ENCODE measurements at regions not wholly inside any gene's neighbourhood (a gene's known extent, or its start where the extent isn't known, plus 50 kb on each side); places are given as distances from the start of the nearest gene placed in this dataset.

DNA sequence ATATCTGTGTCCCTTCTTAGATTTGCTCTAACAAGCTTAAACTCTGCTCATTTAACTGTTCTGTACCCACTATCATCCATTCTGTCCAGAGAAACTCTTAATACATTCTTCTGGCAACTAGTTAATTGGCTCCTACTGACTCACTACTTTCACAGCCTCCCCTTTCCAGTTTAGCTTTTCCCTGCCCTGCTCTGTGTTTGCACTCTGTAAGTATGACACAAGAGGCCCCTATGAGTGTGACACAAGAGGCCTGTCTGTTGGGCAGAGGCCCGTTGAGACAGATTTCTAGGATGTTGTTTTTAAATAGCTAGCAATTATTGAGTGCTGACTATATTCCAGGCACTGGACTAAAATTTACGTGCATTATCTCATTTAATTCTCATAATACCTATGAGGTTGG lies 246.0 kb upstream of the DAAM1 start:
- FAIRE-seq (no peak), DNase-seq (ENCODE audit: low read depth, low spot score) (no peak)
- TF ChIP-seq, protein P1, sequence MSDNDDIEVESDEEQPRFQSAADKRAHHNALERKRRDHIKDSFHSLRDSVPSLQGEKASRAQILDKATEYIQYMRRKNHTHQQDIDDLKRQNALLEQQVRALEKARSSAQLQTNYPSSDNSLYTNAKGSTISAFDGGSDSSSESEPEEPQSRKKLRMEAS (IDR thresholded peaks at IDR 0.05; ENCODE audit: insufficient read depth, insufficient read length) = no peak
- no peak for TF ChIP-seq GATA2 (IDR thresholded peaks at IDR 0.05; ENCODE audit: insufficient read depth, insufficient read length, low read depth, low read length)
- TF ChIP-seq, protein P2, sequence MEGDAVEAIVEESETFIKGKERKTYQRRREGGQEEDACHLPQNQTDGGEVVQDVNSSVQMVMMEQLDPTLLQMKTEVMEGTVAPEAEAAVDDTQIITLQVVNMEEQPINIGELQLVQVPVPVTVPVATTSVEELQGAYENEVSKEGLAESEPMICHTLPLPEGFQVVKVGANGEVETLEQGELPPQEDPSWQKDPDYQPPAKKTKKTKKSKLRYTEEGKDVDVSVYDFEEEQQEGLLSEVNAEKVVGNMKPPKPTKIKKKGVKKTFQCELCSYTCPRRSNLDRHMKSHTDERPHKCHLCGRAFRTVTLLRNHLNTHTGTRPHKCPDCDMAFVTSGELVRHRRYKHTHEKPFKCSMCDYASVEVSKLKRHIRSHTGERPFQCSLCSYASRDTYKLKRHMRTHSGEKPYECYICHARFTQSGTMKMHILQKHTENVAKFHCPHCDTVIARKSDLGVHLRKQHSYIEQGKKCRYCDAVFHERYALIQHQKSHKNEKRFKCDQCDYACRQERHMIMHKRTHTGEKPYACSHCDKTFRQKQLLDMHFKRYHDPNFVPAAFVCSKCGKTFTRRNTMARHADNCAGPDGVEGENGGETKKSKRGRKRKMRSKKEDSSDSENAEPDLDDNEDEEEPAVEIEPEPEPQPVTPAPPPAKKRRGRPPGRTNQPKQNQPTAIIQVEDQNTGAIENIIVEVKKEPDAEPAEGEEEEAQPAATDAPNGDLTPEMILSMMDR (IDR thresholded peaks at IDR 0.05; ENCODE audit: extremely low read depth in 1 of 2, insufficient read depth in 1 of 2, low read depth in 1 of 2, low read length in 2 of 2) = no peak
- TF ChIP-seq EZH2 (IDR thresholded peaks at IDR 0.05; ENCODE audit: borderline replicate concordance, low read depth, low read length, severe bottlenecking) = no peak
- no peak for TF ChIP-seq FOS (IDR thresholded peaks at IDR 0.05; ENCODE audit: borderline replicate concordance, insufficient read depth, low read length)
- TF ChIP-seq MYC (IDR thresholded peaks at IDR 0.05; ENCODE audit: low read depth, low read length) = no peak
- no peak for TF ChIP-seq POLR2A (IDR thresholded peaks at IDR 0.05; ENCODE audit: low read depth, low read length)
- no peak for TF ChIP-seq JUN (IDR thresholded peaks at IDR 0.05; ENCODE audit: borderline replicate concordance, insufficient read depth, insufficient read length, low read depth)
- TF ChIP-seq POLR2AphosphoS5 (IDR thresholded peaks at IDR 0.05; ENCODE audit: insufficient read depth, low read depth, low read length) = no peak
- H3K4me2 ChIP-seq (ENCODE audit: insufficient read depth, low read length) = no peak overlapping the region
- no peaks in the 10 kb centered on the region for H3K27me3 ChIP-seq (ENCODE audit: control insufficient read depth in 2 of 2, insufficient read depth in 2 of 2, low read length in 2 of 2)
- H4K20me1 ChIP-seq (replicated peaks; ENCODE audit: control insufficient read depth, extremely low read depth, insufficient read depth, low read length) = no peaks in the 10 kb centered on the region
- H3K9me1 ChIP-seq (replicated peaks; ENCODE audit: control insufficient read depth, extremely low read depth, insufficient read depth, low read length) = no peaks in the 10 kb centered on the region
- intact Hi-C loops (cut with micrococcal nuclease) (loop anchor here (10.0 kb wide), 1 partner anchor 298 kb away; no protein-coding TSS in a partner anchor), dilution Hi-C loops (cut with MboI; ENCODE audit: extremely low pct_ligation_motif_present, low sequenced_read_pairs) (no loop called here)
- no peaks in the 10 kb centered on the region for H3K79me2 ChIP-seq (ENCODE audit: control insufficient read depth, insufficient read depth, low read length)
- no TSS peak for BruUV-seq (replicated peaks)
- no peaks in the 10 kb centered on the region for H3K36me3 ChIP-seq (ENCODE audit: control insufficient read depth in 2 of 2, extremely low read depth in 1 of 2, insufficient read depth in 2 of 2, low read length in 2 of 2)
- H3K4me3 ChIP-seq (replicated peaks in 1 of 3; ENCODE audit: insufficient read depth in 1 of 3, low read depth in 1 of 3, low read length in 3 of 3) = no peak overlapping the region
- ChIA-PET POLR2A (no interaction called here), CTCF (no interaction called here)
- no peaks in the 10 kb centered on the region for H3K4me1 ChIP-seq (ENCODE audit: control insufficient read depth, extremely low read depth, insufficient read depth, low read length)
- H3K9me3 ChIP-seq (replicated peaks; ENCODE audit: control insufficient read depth, insufficient read depth, low read length) = no peaks in the 10 kb centered on the region
- no peak overlapping the region for H2AFZ ChIP-seq (ENCODE audit: low read depth, low read length)
- H3K27ac ChIP-seq (ENCODE audit: insufficient read depth, low read depth, low read length) = no peak overlapping the region
- H3K9ac ChIP-seq (replicated peaks; ENCODE audit: extremely low read depth, insufficient read depth, low read length) = no peak overlapping the region
